OCI-LY1 (cell line): ENCODE measurements at regions not wholly inside any gene's neighbourhood (a gene's known extent, or its start where the extent isn't known, plus 50 kb on each side); places are given as distances from the start of the nearest gene placed in this dataset.

Source experiments
- H2AFZ ChIP-seq: fragments of 200-600 bp; sonication (generic), shearing (Covaris generic); 2 replicates; pipeline ENCODE4 v1.6.0; 2014; ENCODE audit warnings: antibody characterized with exemption, mild to moderate bottlenecking, low read length
- H3F3A ChIP-seq: fragments of 200-600 bp; sonication (generic), shearing (Covaris generic); 2 replicates; pipeline ENCODE4 v1.6.0; 2014; ENCODE audit warnings: mild to moderate bottlenecking, antibody characterized with exemption, low read length, moderate library complexity; ENCODE audit not compliant: insufficient read depth
- H3K27ac ChIP-seq: fragments of 200-600 bp; sonication (generic); 2 replicates; pipeline ENCODE4 v1.5.1; 2014; ENCODE audit warnings: low read length, mixed run types, mild to moderate bottlenecking, low read depth; ENCODE audit not compliant: poor library complexity, severe bottlenecking
- H3K27me3 ChIP-seq: fragments of 200-600 bp; sonication (generic); 2 replicates; pipeline ENCODE4 v1.6.0; 2014; ENCODE audit warnings: antibody characterized with exemption, mild to moderate bottlenecking, low read length, moderate library complexity; ENCODE audit not compliant: insufficient read depth
- H3K36me3 ChIP-seq: fragments of 200-600 bp; sonication (generic); 2 replicates; pipeline ENCODE4 v1.6.1; 2014; ENCODE audit warnings: mild to moderate bottlenecking, antibody characterized with exemption, low read length, moderate library complexity, mixed read lengths; ENCODE audit not compliant: insufficient read depth
- H3K4me1 ChIP-seq: fragments of 200-600 bp; sonication (generic); 2 replicates; pipeline ENCODE4 v1.5.1; 2014; ENCODE audit warnings: mild to moderate bottlenecking, low read length, moderate library complexity; ENCODE audit not compliant: insufficient read depth, severe bottlenecking
- H3K4me2 ChIP-seq: fragments of 200-600 bp; sonication (generic), shearing (Covaris generic); 2 replicates; pipeline ENCODE4 v1.6.1; 2014; ENCODE audit warnings: low read length
- H3K4me3 ChIP-seq: fragments of 200-600 bp; sonication (generic); 2 replicates; pipeline ENCODE4 v1.5.1; 2014; ENCODE audit warnings: low read length, low read depth, mild to moderate bottlenecking, mixed read lengths; ENCODE audit not compliant: poor library complexity, severe bottlenecking
- H3K79me2 ChIP-seq: fragments of 200-600 bp; shearing (Covaris generic); 2 replicates; pipeline ENCODE4 v1.6.1; 2016; ENCODE audit warnings: mixed run types, low read length, mixed read lengths; ENCODE audit not compliant: insufficient read depth
- H3K9ac ChIP-seq: fragments of 200-600 bp; sonication (generic), shearing (Covaris generic); 2 replicates; pipeline ENCODE4 v1.6.1; 2014; ENCODE audit warnings: mild to moderate bottlenecking, low read length, mixed read lengths
- H3K9me2 ChIP-seq: fragments of 200-600 bp; sonication (generic), shearing (Covaris generic); 2 replicates; pipeline ENCODE4 v1.6.1; 2014; ENCODE audit warnings: low read depth, mild to moderate bottlenecking, low read length, mixed read lengths
- H3K9me3 ChIP-seq: fragments of 200-600 bp; shearing (Covaris generic); 2 replicates; pipeline ENCODE4 v1.6.1; 2014; ENCODE audit warnings: low read length, mixed read lengths
- H4K20me1 ChIP-seq: fragments of 200-600 bp; sonication (generic), shearing (Covaris generic); 2 replicates; pipeline ENCODE4 v1.6.0; 2016; ENCODE audit warnings: mild to moderate bottlenecking, low read length; ENCODE audit not compliant: insufficient read depth
- EZH2 ChIP-seq: fragments of 200-600 bp; sonication (generic), shearing (Covaris generic); IDR thresholded peaks from 2 replicates; pipeline ENCODE4 v1.8.0; 2017; ENCODE audit warnings: borderline replicate concordance, mixed run types, mild to moderate bottlenecking, antibody characterized with exemption, low read length, moderate library complexity, mixed read lengths
- TF ChIP-seq, protein P1 (sequence below): fragments of 200-600 bp; sonication (generic), shearing (Covaris generic); IDR thresholded peaks from 2 replicates; pipeline ENCODE4 v1.5.1; 2017; ENCODE audit warnings: mild to moderate bottlenecking, antibody characterized with exemption, low read length, moderate library complexity, mixed read lengths

DNA sequence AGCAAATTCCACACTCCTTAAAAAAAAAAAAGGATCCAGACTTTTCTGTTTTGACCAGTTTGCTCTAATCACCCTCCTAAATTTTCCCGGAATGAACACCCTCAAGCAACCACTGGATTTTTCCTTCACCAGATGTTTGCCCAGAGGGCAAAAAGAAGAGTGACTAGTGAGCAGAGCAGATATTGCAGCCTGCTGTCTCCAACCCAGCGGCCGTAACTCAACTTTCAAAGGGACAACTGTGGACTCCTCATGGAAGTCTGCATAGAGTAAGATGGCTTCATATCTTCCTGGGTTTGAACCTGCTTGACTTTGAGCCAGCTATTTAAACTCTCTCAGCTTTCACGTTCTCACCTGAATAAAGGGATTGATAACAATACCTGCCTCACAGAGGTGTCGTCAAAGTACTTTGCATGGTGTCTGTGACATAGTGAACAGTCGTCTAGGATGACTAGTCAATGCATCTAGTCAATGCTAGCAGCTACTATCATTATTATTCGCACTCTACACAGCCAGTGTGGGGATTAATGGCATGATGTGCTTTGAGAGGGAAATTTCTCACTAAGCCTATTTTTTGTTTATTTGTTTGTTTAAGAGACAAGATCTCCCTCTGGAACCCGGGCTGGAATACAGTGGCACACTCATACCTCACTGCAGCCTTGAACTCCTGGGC is 92.2 kb upstream of the HIVEP1 start:
- Histone ChIP-seq H4K20me1 (no peaks in the 10 kb centered on the region), H3K4me2 (no peak overlapping the region), H3K27me3 (no peaks in the 10 kb centered on the region), H3K36me3 (no peaks in the 10 kb centered on the region), H3K9me2 (no peaks in the 10 kb centered on the region), H3F3A (no peaks in the 10 kb centered on the region), H3K79me2 (no peaks in the 10 kb centered on the region), H3K4me1 (no peaks in the 10 kb centered on the region), H2AFZ (no peak overlapping the region), H3K4me3 (no peak overlapping the region), H3K9ac (no peak overlapping the region), H3K27ac (no peak overlapping the region), H3K9me3 (no peaks in the 10 kb centered on the region)
- TF ChIP-seq, protein P1, sequence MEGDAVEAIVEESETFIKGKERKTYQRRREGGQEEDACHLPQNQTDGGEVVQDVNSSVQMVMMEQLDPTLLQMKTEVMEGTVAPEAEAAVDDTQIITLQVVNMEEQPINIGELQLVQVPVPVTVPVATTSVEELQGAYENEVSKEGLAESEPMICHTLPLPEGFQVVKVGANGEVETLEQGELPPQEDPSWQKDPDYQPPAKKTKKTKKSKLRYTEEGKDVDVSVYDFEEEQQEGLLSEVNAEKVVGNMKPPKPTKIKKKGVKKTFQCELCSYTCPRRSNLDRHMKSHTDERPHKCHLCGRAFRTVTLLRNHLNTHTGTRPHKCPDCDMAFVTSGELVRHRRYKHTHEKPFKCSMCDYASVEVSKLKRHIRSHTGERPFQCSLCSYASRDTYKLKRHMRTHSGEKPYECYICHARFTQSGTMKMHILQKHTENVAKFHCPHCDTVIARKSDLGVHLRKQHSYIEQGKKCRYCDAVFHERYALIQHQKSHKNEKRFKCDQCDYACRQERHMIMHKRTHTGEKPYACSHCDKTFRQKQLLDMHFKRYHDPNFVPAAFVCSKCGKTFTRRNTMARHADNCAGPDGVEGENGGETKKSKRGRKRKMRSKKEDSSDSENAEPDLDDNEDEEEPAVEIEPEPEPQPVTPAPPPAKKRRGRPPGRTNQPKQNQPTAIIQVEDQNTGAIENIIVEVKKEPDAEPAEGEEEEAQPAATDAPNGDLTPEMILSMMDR: no peak

DNA sequence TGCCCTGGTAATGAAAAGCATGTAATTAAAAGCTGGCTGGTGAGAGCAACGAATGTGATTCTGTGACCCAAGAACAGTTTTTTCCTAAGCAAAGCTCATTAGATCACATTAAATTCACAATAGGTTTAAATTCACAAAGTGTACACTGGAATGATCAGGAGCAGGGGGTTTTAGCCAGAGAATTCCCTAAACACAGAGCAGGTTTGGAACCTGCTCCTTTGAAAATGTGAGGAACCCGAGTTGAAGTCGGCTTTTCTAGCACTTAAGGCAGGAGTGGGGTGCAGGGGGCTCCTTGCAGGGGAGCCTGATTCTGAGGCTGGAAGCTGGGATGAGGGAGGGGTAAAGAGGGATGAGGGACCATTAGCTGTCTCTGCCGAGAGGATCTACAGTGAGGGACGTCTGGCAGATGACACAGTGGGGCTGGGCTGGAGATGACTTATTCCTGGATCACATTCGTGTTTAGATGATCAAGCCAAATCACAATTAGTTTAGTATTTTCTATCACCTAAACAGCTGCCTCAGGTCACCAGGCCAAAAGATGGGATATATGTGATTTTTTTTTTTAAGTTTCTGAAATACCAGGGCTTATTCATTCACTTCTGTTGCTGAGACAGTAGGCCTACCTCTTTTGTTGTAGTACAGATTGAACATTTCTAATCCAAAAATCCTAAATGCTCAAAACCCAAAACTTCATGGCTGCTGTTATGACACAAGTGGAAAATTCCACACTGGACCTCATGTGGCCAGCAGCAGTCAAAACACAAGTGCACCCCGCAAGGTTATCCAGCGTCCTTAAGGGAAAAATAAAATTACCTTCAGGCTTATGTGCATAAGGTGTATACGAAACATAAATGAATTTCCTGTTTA is 93.1 kb upstream of the HIVEP1 start:
- Histone ChIP-seq H3K4me3 (no peak overlapping the region), H3K9me2 (no peaks in the 10 kb centered on the region), H3K79me2 (no peaks in the 10 kb centered on the region), H3K4me1 (no peaks in the 10 kb centered on the region), H3K36me3 (no peaks in the 10 kb centered on the region), H3K27me3 (no peaks in the 10 kb centered on the region; the same call in 1 of the 2 replicates), H2AFZ (no peak overlapping the region), H3K9ac (no peak overlapping the region), H4K20me1 (no peaks in the 10 kb centered on the region), H3K27ac (no peak overlapping the region), H3K4me2 (no peak overlapping the region), H3K9me3 (no peaks in the 10 kb centered on the region), H3F3A (no peaks in the 10 kb centered on the region)
- TF ChIP-seq, protein P1: no peak
- no peak for TF ChIP-seq EZH2

DNA sequence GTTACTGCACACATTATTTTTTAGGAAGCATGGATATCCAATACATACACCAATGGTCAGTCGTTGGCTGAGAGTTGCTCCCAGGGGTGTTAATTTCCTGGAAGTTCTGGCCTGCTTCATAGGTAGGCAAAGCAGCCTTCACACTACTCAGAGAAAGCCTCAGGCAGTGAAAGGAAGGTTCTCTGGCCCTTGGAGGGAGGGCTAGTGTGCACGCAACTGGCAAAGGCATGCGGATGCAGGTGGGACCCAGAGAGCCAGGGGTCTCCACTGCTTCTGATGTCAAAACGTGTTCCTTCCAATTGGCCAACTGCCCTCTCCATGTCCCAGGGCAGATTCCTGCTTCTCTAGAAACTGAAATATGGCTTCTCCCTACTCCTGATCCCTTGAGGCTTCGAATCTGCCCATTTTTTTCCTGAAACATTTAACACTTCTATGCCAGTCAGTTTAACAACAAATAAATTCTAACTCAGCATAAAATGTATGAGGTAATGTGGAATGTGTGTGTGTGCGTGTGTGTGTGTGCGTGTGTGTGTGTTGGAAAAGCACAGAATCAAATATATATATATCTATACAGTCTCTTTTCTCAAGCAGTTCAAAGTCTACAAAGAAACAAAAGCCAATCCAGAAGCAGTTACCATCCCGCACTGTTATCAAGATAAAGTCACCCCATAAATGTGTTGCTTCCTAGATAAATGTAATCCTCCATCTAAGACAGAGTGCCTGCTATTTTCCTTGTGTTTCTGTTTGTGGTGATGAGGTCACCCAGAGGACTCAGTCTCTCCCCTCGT is 94.0 kb upstream of the HIVEP1 start:
- H3K4me2 ChIP-seq: no peak overlapping the region

More for the DNA sequence above, 94.0 kb upstream of the HIVEP1 start:
- Histone ChIP-seq H3K9me2 (no peaks in the 10 kb centered on the region), H3K27ac (no peak overlapping the region), H3K4me1 (no peaks in the 10 kb centered on the region), H3F3A (no peaks in the 10 kb centered on the region), H3K9me3 (no peaks in the 10 kb centered on the region), H3K9ac (no peak overlapping the region), H3K36me3 (no peaks in the 10 kb centered on the region), H2AFZ (no peak overlapping the region), H3K27me3 (no peaks in the 10 kb centered on the region; the same call in 1 of the 2 replicates), H3K4me3 (no peak overlapping the region), H4K20me1 (no peaks in the 10 kb centered on the region), H3K79me2 (no peaks in the 10 kb centered on the region)
- TF ChIP-seq EZH2: no peak
- TF ChIP-seq, protein P1: no peak
